OCI-LY1 (cell line): ENCODE measurements at regions not wholly inside any gene's neighbourhood (a gene's known extent, or its start where the extent isn't known, plus 50 kb on each side); places are given as distances from the start of the nearest gene placed in this dataset.

ENCODE experiments used
- EZH2 ChIP-seq: fragments of 200-600 bp; sonication (generic), shearing (Covaris generic); IDR thresholded peaks from 2 replicates; pipeline ENCODE4 v1.8.0; 2017; ENCODE audit warnings: borderline replicate concordance, mixed run types, mild to moderate bottlenecking, antibody characterized with exemption, low read length, moderate library complexity, mixed read lengths
- TF ChIP-seq, protein P1 (sequence below): fragments of 200-600 bp; sonication (generic), shearing (Covaris generic); IDR thresholded peaks from 2 replicates; pipeline ENCODE4 v1.5.1; 2017; ENCODE audit warnings: mild to moderate bottlenecking, antibody characterized with exemption, low read length, moderate library complexity, mixed read lengths

DNA sequence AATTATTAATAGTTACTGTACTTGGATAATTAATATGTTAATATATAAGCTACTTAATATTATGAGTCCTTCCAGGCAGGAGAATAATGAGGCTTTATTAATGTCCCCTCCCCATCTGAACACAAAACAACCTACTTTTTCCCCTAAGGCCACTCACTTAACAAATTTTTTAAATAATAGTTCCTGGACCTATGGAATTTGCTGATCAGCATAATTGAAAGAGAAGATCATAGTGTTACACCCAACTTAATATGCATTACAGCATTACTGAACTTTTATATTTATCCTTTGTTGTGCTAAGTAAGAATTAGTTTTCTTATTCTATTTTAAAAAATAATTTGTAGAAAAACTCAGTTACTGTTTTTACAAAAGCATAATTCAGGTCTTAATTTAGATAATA, 1537.7 kb upstream of the GOT2 start:
- TF ChIP-seq, protein P1, sequence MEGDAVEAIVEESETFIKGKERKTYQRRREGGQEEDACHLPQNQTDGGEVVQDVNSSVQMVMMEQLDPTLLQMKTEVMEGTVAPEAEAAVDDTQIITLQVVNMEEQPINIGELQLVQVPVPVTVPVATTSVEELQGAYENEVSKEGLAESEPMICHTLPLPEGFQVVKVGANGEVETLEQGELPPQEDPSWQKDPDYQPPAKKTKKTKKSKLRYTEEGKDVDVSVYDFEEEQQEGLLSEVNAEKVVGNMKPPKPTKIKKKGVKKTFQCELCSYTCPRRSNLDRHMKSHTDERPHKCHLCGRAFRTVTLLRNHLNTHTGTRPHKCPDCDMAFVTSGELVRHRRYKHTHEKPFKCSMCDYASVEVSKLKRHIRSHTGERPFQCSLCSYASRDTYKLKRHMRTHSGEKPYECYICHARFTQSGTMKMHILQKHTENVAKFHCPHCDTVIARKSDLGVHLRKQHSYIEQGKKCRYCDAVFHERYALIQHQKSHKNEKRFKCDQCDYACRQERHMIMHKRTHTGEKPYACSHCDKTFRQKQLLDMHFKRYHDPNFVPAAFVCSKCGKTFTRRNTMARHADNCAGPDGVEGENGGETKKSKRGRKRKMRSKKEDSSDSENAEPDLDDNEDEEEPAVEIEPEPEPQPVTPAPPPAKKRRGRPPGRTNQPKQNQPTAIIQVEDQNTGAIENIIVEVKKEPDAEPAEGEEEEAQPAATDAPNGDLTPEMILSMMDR: no peak
- TF ChIP-seq EZH2: no peak
